ENCODE measurements at regions not wholly inside any gene's neighbourhood (a gene's known extent, or its start where the extent isn't known, plus 50 kb on each side); places are given as distances from the start of the nearest gene placed in this dataset.
"Not testable (repeated sequence)": the region's sequence is repeated elsewhere in the genome, so short reads cannot be mapped to it uniquely, and the experiment has no call there.

- ATAC-seq (no peak), DNase-seq (ENCODE audit: missing footprints) (no peak)
- intact Hi-C loops (cut with DNase I), result no loop called here
These were observed 942.4 kb downstream of the XPNPEP1 start for GRCh38 chr10:108980869-108981268.

- intact Hi-C loops (cut with DNase I), result no loop called here
- DNase-seq (ENCODE audit: missing footprints) (no peak), ATAC-seq (no peak)
These were observed 947.8 kb downstream of the XPNPEP1 start for GRCh38 chr10:108975459-108976058.

GRCh38 chr10:108970016-108970415 lies 953.3 kb downstream of the XPNPEP1 start:
- intact Hi-C loops (cut with DNase I), result no loop called here
- ATAC-seq, result no peak
- no peak for DNase-seq (ENCODE audit: missing footprints)

GRCh38 chr10:108966411-108966810 lies 956.9 kb downstream of the XPNPEP1 start:
- ATAC-seq (no peak), DNase-seq (ENCODE audit: missing footprints) (no peak)
- intact Hi-C loops (cut with DNase I), result no loop called here

GRCh38 chr10:108966005-108966404 lies 957.3 kb downstream of the XPNPEP1 start:
- no peak for DNase-seq (ENCODE audit: missing footprints)
- ATAC-seq, result no peak
- intact Hi-C loops (cut with DNase I), result no loop called here

GRCh38 chr10:108962172-108962571 lies 961.1 kb downstream of the XPNPEP1 start:
- no peak for ATAC-seq
- intact Hi-C loops (cut with DNase I), result no loop called here
- no peak for DNase-seq (ENCODE audit: missing footprints)

- no peak for ATAC-seq
- no peak for DNase-seq (ENCODE audit: missing footprints)
- intact Hi-C loops (cut with DNase I), result no loop called here
These were observed 965.6 kb downstream of the XPNPEP1 start for GRCh38 chr10:108957681-108958080.

GRCh38 chr10:108956149-108956548 lies 967.2 kb downstream of the XPNPEP1 start:
- no peak for DNase-seq (ENCODE audit: missing footprints)
- ATAC-seq, result no peak
- intact Hi-C loops (cut with DNase I), result no loop called here

GRCh38 chr10:108920029-108920428 lies 1003.3 kb downstream of the XPNPEP1 start:
- ATAC-seq; DNase-seq (ENCODE audit: missing footprints); intact Hi-C loops (cut with DNase I): not testable (repeated sequence)

- intact Hi-C loops (cut with DNase I), result no loop called here
- ATAC-seq, result no peak
- no peak for DNase-seq (ENCODE audit: missing footprints)
These were observed 1010.0 kb downstream of the XPNPEP1 start for GRCh38 chr10:108913300-108913699.

GRCh38 chr10:108911814-108912541 lies 1011.3 kb downstream of the XPNPEP1 start:
- ATAC-seq, result peak; percentile 87

GRCh38 chr10:108908096-108908495 lies 1015.2 kb downstream of the XPNPEP1 start:
- ATAC-seq (no peak), DNase-seq (ENCODE audit: missing footprints) (no peak)
- intact Hi-C loops (cut with DNase I), result no loop called here

More at GRCh38 chr10:108911814-108912541, 1011.3 kb downstream of the XPNPEP1 start:
- DNase-seq (ENCODE audit: missing footprints), result peak; percentile 74
- intact Hi-C loops (cut with DNase I), result no loop called here

- intact Hi-C loops (cut with DNase I), result no loop called here
- ATAC-seq, result no peak
These were observed 1017.5 kb downstream of the XPNPEP1 start for GRCh38 chr10:108905821-108906220.

GRCh38 chr10:108905171-108905570 lies 1018.1 kb downstream of the XPNPEP1 start:
- DNase-seq (ENCODE audit: missing footprints), result no peak
- ATAC-seq, result no peak
- intact Hi-C loops (cut with DNase I), result no loop called here

More at GRCh38 chr10:108905821-108906220, 1017.5 kb downstream of the XPNPEP1 start:
- no peak for DNase-seq (ENCODE audit: missing footprints)

GRCh38 chr10:108904163-108904838 lies 1019.0 kb downstream of the XPNPEP1 start:
- intact Hi-C loops (cut with DNase I), result no loop called here
- peak; percentile 72 for ATAC-seq
- DNase-seq (ENCODE audit: missing footprints), result no peak

GRCh38 chr10:108902619-108903285 lies 1020.6 kb downstream of the XPNPEP1 start:
- ATAC-seq (no peak), DNase-seq (ENCODE audit: missing footprints) (no peak)
- intact Hi-C loops (cut with DNase I), result no loop called here

GRCh38 chr10:108901781-108902618 lies 1021.3 kb downstream of the XPNPEP1 start:
- ATAC-seq, result no peak
- intact Hi-C loops (cut with DNase I), result no loop called here
- no peak for DNase-seq (ENCODE audit: missing footprints)

- intact Hi-C loops (cut with DNase I), result no loop called here
- DNase-seq (ENCODE audit: missing footprints) (no peak), ATAC-seq (no peak)
These were observed 1023.6 kb downstream of the XPNPEP1 start for GRCh38 chr10:108899670-108900069.

Data from Right ventricle myocardium inferior (tissue), 1 donor.